Fibroblast of mammary gland (primary cell): ENCODE measurements at regions not wholly inside any gene's neighbourhood (a gene's known extent, or its start where the extent isn't known, plus 50 kb on each side); places are given as distances from the start of the nearest gene placed in this dataset.
A peak's percentile ranks its signal among the peaks of the same experiment; 100 is the strongest.

Experiments
- DNase-seq: peaks from one replicate; pipeline ENCODE4 v3.0.0-alpha.2; 2010; ENCODE audit warnings: low read depth
- H3K4me3 ChIP-seq: 2 replicates; pipeline ENCODE4 v1.5.1; 2011; ENCODE audit warnings: low read depth, mild to moderate bottlenecking, low read length, moderate library complexity; ENCODE audit not compliant: control insufficient read depth
- CTCF ChIP-seq: conservative IDR thresholded peaks from 2 replicates; pipeline ENCODE4 v1.5.1; 2011; ENCODE audit warnings: low read depth, low read length, inconsistent platforms; ENCODE audit not compliant: control insufficient read depth, insufficient read depth

GRCh38 chr9:108559432-108559831 lies 296.4 kb downstream of the ACTL7B start:
- no peak for TF ChIP-seq CTCF
- DNase-seq, result no peak
- H3K4me3 ChIP-seq, result no peak overlapping the region

GRCh38 chr9:108554831-108555230 lies 301.0 kb downstream of the ACTL7B start:
- no peak for DNase-seq
- TF ChIP-seq CTCF, result no peak
- H3K4me3 ChIP-seq, result no peak overlapping the region

- no peak overlapping the region for H3K4me3 ChIP-seq
- no peak for DNase-seq
- TF ChIP-seq CTCF, result no peak
Observed at GRCh38 chr9:108553111-108553635, 302.6 kb downstream of the ACTL7B start.

- no peak overlapping the region for H3K4me3 ChIP-seq
- TF ChIP-seq CTCF, result no peak
- peak; percentile 82 for DNase-seq
Observed at GRCh38 chr9:108552459-108553040, 303.2 kb downstream of the ACTL7B start.

GRCh38 chr9:108551030-108551841 lies 304.6 kb downstream of the ACTL7B start:
- TF ChIP-seq CTCF, result no peak
- no peak overlapping the region for H3K4me3 ChIP-seq
- peak; percentile 95 for DNase-seq

- no peak overlapping the region for H3K4me3 ChIP-seq
- no peak for TF ChIP-seq CTCF
- DNase-seq, result peak; percentile 76
Observed at GRCh38 chr9:108550106-108550505, 305.7 kb downstream of the ACTL7B start.
